ENCODE measurements at regions not wholly inside any gene's neighbourhood (a gene's known extent, or its start where the extent isn't known, plus 50 kb on each side); places are given as distances from the start of the nearest gene placed in this dataset.

- DNase-seq (ENCODE audit: low spot score) = no peak
These were observed 518.4 kb downstream of the TAF11L14 start for GRCh38 chr5:18152671-18153070.

GRCh38 chr5:18158166-18158565, 523.9 kb downstream of the TAF11L14 start:
- DNase-seq (ENCODE audit: low spot score) = no peak
- intact Hi-C loops (cut with DNase I) = no loop called here

More at GRCh38 chr5:18152671-18153070, 518.4 kb downstream of the TAF11L14 start:
- intact Hi-C loops (cut with DNase I) = no loop called here

GRCh38 chr5:18159331-18159730, 525.1 kb downstream of the TAF11L14 start:
- intact Hi-C loops (cut with DNase I) = no loop called here

GRCh38 chr5:18171684-18172083, 537.4 kb downstream of the TAF11L14 start:
- intact Hi-C loops (cut with DNase I) = no loop called here
- no peak for DNase-seq (ENCODE audit: low spot score)

More at GRCh38 chr5:18159331-18159730, 525.1 kb downstream of the TAF11L14 start:
- DNase-seq (ENCODE audit: low spot score) = no peak

GRCh38 chr5:18179579-18179978, 545.3 kb downstream of the TAF11L14 start:
- intact Hi-C loops (cut with DNase I) = no loop called here

GRCh38 chr5:18181575-18181974, 547.3 kb downstream of the TAF11L14 start:
- intact Hi-C loops (cut with DNase I) = no loop called here
- DNase-seq (ENCODE audit: low spot score) = no peak

More at GRCh38 chr5:18179579-18179978, 545.3 kb downstream of the TAF11L14 start:
- no peak for DNase-seq (ENCODE audit: low spot score)

- intact Hi-C loops (cut with DNase I) = no loop called here
- DNase-seq (ENCODE audit: low spot score) = no peak
These were observed 561.6 kb downstream of the TAF11L14 start for GRCh38 chr5:18195910-18196309.

GRCh38 chr5:18197734-18198133, 563.5 kb downstream of the TAF11L14 start:
- DNase-seq (ENCODE audit: low spot score) = no peak
- intact Hi-C loops (cut with DNase I) = no loop called here

- no peak for DNase-seq (ENCODE audit: low spot score)
- intact Hi-C loops (cut with DNase I) = no loop called here
These were observed 567.9 kb downstream of the TAF11L14 start for GRCh38 chr5:18202164-18202563.

- no peak for DNase-seq (ENCODE audit: low spot score)
- intact Hi-C loops (cut with DNase I) = no loop called here
These were observed 569.0 kb downstream of the TAF11L14 start for GRCh38 chr5:18203296-18203695.

GRCh38 chr5:18213666-18214065, 579.4 kb downstream of the TAF11L14 start:
- intact Hi-C loops (cut with DNase I) = no loop called here
- no peak for DNase-seq (ENCODE audit: low spot score)

- intact Hi-C loops (cut with DNase I) = no loop called here
- DNase-seq (ENCODE audit: low spot score) = no peak
These were observed 581.8 kb downstream of the TAF11L14 start for GRCh38 chr5:18216016-18216415.

- intact Hi-C loops (cut with DNase I) = no loop called here
- DNase-seq (ENCODE audit: low spot score) = no peak
These were observed 582.5 kb downstream of the TAF11L14 start for GRCh38 chr5:18216729-18217128.

GRCh38 chr5:18219241-18219640, 585.0 kb downstream of the TAF11L14 start:
- intact Hi-C loops (cut with DNase I) = no loop called here
- DNase-seq (ENCODE audit: low spot score) = no peak

GRCh38 chr5:18220631-18221030, 586.4 kb downstream of the TAF11L14 start:
- no peak for DNase-seq (ENCODE audit: low spot score)
- intact Hi-C loops (cut with DNase I) = no loop called here

- intact Hi-C loops (cut with DNase I) = no loop called here
- DNase-seq (ENCODE audit: low spot score) = no peak
These were observed 602.1 kb downstream of the TAF11L14 start for GRCh38 chr5:18236386-18236785.

GRCh38 chr5:18238321-18238720, 604.1 kb downstream of the TAF11L14 start:
- intact Hi-C loops (cut with DNase I) = no loop called here
- DNase-seq (ENCODE audit: low spot score) = no peak

GRCh38 chr5:18240971-18241370, 606.7 kb downstream of the TAF11L14 start:
- intact Hi-C loops (cut with DNase I) = no loop called here
- no peak for DNase-seq (ENCODE audit: low spot score)

GRCh38 chr5:18243846-18244245, 609.6 kb downstream of the TAF11L14 start:
- intact Hi-C loops (cut with DNase I) = no loop called here
- DNase-seq (ENCODE audit: low spot score) = no peak

- intact Hi-C loops (cut with DNase I) = no loop called here
- DNase-seq (ENCODE audit: low spot score) = no peak
These were observed 610.0 kb downstream of the TAF11L14 start for GRCh38 chr5:18244309-18244708.

- intact Hi-C loops (cut with DNase I) = no loop called here
- no peak for DNase-seq (ENCODE audit: low spot score)
These were observed 618.3 kb downstream of the TAF11L14 start for GRCh38 chr5:18252559-18252958.

- no peak for DNase-seq (ENCODE audit: low spot score)
- intact Hi-C loops (cut with DNase I) = no loop called here
These were observed 630.0 kb downstream of the TAF11L14 start for GRCh38 chr5:18264126-18264882.
